ENCODE measurements at regions not wholly inside any gene's neighbourhood (a gene's known extent, or its start where the extent isn't known, plus 50 kb on each side); places are given as distances from the start of the nearest gene placed in this dataset.

- H2BK20ac ChIP-seq (ENCODE audit: low read depth, low read length, poor library complexity, severe bottlenecking) = no peak overlapping the region
- H4K5ac ChIP-seq (ENCODE audit: insufficient read length, low read depth, low read length) = no peak overlapping the region
- no peak overlapping the region for H3K4ac ChIP-seq (ENCODE audit: low read depth, low read length)
- no peaks in the 10 kb centered on the region for H4K20me1 ChIP-seq (ENCODE audit: control insufficient read depth, insufficient read depth, insufficient read length)
- no peak overlapping the region for H3K23ac ChIP-seq (ENCODE audit: insufficient read length, low read depth, low read length)
- H2BK15ac ChIP-seq (ENCODE audit: low read depth, low read length) = no peak overlapping the region
- H3K27me3 Mint-ChIP-seq (ENCODE audit: low read depth) = no peaks in the 10 kb centered on the region
- H2BK5ac ChIP-seq (ENCODE audit: insufficient read length, low read length) = no peak overlapping the region
- H2BK120ac ChIP-seq (ENCODE audit: low read depth, low read length, poor library complexity, severe bottlenecking) = no peak overlapping the region
- no peak overlapping the region for H3K18ac ChIP-seq (ENCODE audit: insufficient read length, low read depth, low read length)
- no peak overlapping the region for H3K4me3 Mint-ChIP-seq
- H3K27ac ChIP-seq (ENCODE audit: insufficient read length, low read depth, low read length) = no peak overlapping the region
- H3K9me3 ChIP-seq (ENCODE audit: control insufficient read depth, low read depth, low read length) = no peaks in the 10 kb centered on the region
- no peak overlapping the region for H2AK5ac ChIP-seq (ENCODE audit: insufficient read length, low read length)
- H3K4me1 Mint-ChIP-seq = no peaks in the 10 kb centered on the region
- H3K14ac ChIP-seq (ENCODE audit: insufficient read depth, low read length) = no peak overlapping the region
- no peak for DNase-seq
- TF ChIP-seq CTCF (conservative IDR thresholded peaks at IDR 0.05) = no peak
- H3T11ph ChIP-seq (ENCODE audit: low read length) = no peak overlapping the region
- H3K9me3 Mint-ChIP-seq = no peaks in the 10 kb centered on the region; a peak in 1 of 5 replicates
- H3K79me2 ChIP-seq (ENCODE audit: insufficient read depth, low read length) = no peaks in the 10 kb centered on the region
- no peak overlapping the region for H3K9ac ChIP-seq (ENCODE audit: extremely low read depth, insufficient read length, low read length)
- H3K56ac ChIP-seq (ENCODE audit: insufficient read length, low read depth, low read length) = no peak overlapping the region
- H3K27ac Mint-ChIP-seq = no peak overlapping the region
- H2AFZ ChIP-seq (ENCODE audit: low read length) = no peak overlapping the region
- no peaks in the 10 kb centered on the region for H3K27me3 ChIP-seq (ENCODE audit: insufficient read depth, low read length)
- H3K23me2 ChIP-seq (ENCODE audit: insufficient read length, low read depth, low read length, poor library complexity, severe bottlenecking) = no peaks in the 10 kb centered on the region
- H4K8ac ChIP-seq (replicated peaks; ENCODE audit: insufficient read length, low read depth, low read length) = no peak overlapping the region
- H3K79me1 ChIP-seq (ENCODE audit: insufficient read depth, low read depth, low read length, poor library complexity, severe bottlenecking) = no peaks in the 10 kb centered on the region
- no peaks in the 10 kb centered on the region for H3K36me3 Mint-ChIP-seq (ENCODE audit: insufficient read depth in 1 of 3, low read depth in 3 of 3)
- H3K4me1 ChIP-seq (ENCODE audit: insufficient read depth, low read length) = no peaks in the 10 kb centered on the region
- no peak overlapping the region for H3K4me2 ChIP-seq (ENCODE audit: insufficient read depth, insufficient read length, low read length)
- H4K91ac ChIP-seq (ENCODE audit: insufficient read length, low read depth, low read length) = no peak overlapping the region
- H2BK12ac ChIP-seq (ENCODE audit: insufficient read length, low read depth, low read length) = no peak overlapping the region
Observed at GRCh38 chr9:116020801-116021200, 132.8 kb upstream of the PAPPA start.
